IgD-negative memory B cell (primary cell): ENCODE measurements at regions not wholly inside any gene's neighbourhood (a gene's known extent, or its start where the extent isn't known, plus 50 kb on each side); places are given as distances from the start of the nearest gene placed in this dataset.
"Not testable (repeated sequence)": the region's sequence is repeated elsewhere in the genome, so short reads cannot be mapped to it uniquely, and the experiment has no call there.

Experiments
- H3K27ac Mint-ChIP-seq, 3 donors: one replicate each; pipeline ENCODE4 v1.8.0; 2020 to 2022; ENCODE audit warnings: mild to moderate bottlenecking in 3 of 3, mixed read lengths in 3 of 3, moderate library complexity in 1 of 3
- H3K27me3 Mint-ChIP-seq: one replicate; pipeline ENCODE4 v1.8.0; 2021; ENCODE audit warnings: mixed read lengths
- H3K36me3 Mint-ChIP-seq: one replicate; pipeline ENCODE4 v1.8.0; 2020; ENCODE audit warnings: mild to moderate bottlenecking, mixed read lengths
- H3K4me1 Mint-ChIP-seq, 3 donors: one replicate each; pipeline ENCODE4 v1.8.0; 2020 to 2022; ENCODE audit warnings: mixed read lengths in 3 of 3, mild to moderate bottlenecking in 1 of 3
- H3K4me3 Mint-ChIP-seq, 4 donors: one replicate each; pipeline ENCODE4 v1.8.0; 2020 to 2022; ENCODE audit warnings: mild to moderate bottlenecking in 4 of 4, mixed read lengths in 4 of 4, moderate library complexity in 3 of 4
- H3K9me3 Mint-ChIP-seq, 3 donors: one replicate each; pipeline ENCODE4 v1.8.0; 2020 to 2021; ENCODE audit warnings: mixed read lengths in 3 of 3, mild to moderate bottlenecking in 1 of 3

GRCh38 chr6:134772671-134773360, 177.1 kb downstream of the ALDH8A1 start:
- Mint-ChIP-seq H3K36me3 (no peaks in the 10 kb centered on the region), H3K9me3 (peaks cover 2 to 6% (median 3%) of the 10 kb centered on the region in 3 donors), H3K4me1 (no peaks in the 10 kb centered on the region), H3K27me3 (peaks cover 17% of the 10 kb centered on the region), H3K27ac (no peak overlapping the region), H3K4me3 (no peak overlapping the region)

- Mint-ChIP-seq H3K4me3 (no peak overlapping the region), H3K36me3 (no peaks in the 10 kb centered on the region), H3K4me1 (no peaks in the 10 kb centered on the region), H3K9me3 (peaks cover 0 to 4% (median 2%) of the 10 kb centered on the region in 3 donors), H3K27ac (no peak overlapping the region), H3K27me3 (peaks cover 6% of the 10 kb centered on the region)
Measured at GRCh38 chr6:134768931-134769330, 181.0 kb downstream of the ALDH8A1 start.

- Mint-ChIP-seq H3K4me3 (no peak overlapping the region), H3K4me1 (no peaks in the 10 kb centered on the region), H3K27ac (no peak overlapping the region), H3K36me3 (no peaks in the 10 kb centered on the region), H3K9me3 (peaks cover 0 to 6% (median 3%) of the 10 kb centered on the region in 3 donors), H3K27me3 (peaks cover 6% of the 10 kb centered on the region)
Measured at GRCh38 chr6:134766497-134766896, 183.4 kb downstream of the ALDH8A1 start.

- no peaks in the 10 kb centered on the region for H3K4me1 Mint-ChIP-seq
- H3K27me3 Mint-ChIP-seq: peaks cover 4% of the 10 kb centered on the region
- H3K4me3 Mint-ChIP-seq: no peak overlapping the region
- H3K9me3 Mint-ChIP-seq: peaks cover 0 to 6% (median 3%) of the 10 kb centered on the region in 3 donors
- H3K36me3 Mint-ChIP-seq: no peaks in the 10 kb centered on the region
- H3K27ac Mint-ChIP-seq: no peak overlapping the region
Measured at GRCh38 chr6:134764741-134765140, 185.2 kb downstream of the ALDH8A1 start.

DNA sequence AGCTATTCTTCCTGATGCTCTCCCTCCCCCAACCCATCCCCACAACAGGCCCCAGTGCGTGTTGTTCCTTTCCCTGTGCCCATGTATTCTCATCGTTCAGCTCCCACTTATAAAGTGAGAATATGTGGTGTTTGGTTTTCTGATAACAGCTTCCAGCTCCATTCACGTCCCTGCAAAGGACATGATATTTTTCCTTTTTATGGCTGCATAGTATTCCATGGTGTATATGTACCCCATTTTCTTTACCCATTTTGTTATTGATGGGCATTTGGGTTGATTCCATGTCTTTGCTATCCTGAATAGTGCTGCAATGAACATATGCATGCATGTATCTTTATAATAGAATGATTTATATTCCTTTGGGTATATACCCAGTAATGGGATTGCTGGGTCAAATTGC, 186.3 kb downstream of the ALDH8A1 start:
- not testable (repeated sequence) for H3K4me3 Mint-ChIP-seq, H3K9me3 Mint-ChIP-seq, H3K27me3 Mint-ChIP-seq, H3K36me3 Mint-ChIP-seq, H3K4me1 Mint-ChIP-seq, H3K27ac Mint-ChIP-seq

- H3K9me3 Mint-ChIP-seq: peaks cover 0 to 1% (median 0%) of the 10 kb centered on the region in 3 donors
- H3K4me3 Mint-ChIP-seq: no peak overlapping the region
- H3K27ac Mint-ChIP-seq: no peak overlapping the region
- H3K4me1 Mint-ChIP-seq: no peaks in the 10 kb centered on the region
- peaks cover 1% of the 10 kb centered on the region for H3K27me3 Mint-ChIP-seq
- H3K36me3 Mint-ChIP-seq: no peaks in the 10 kb centered on the region
Measured at GRCh38 chr6:134758621-134759020, 191.3 kb downstream of the ALDH8A1 start.

- Mint-ChIP-seq H3K4me3 (no peak overlapping the region), H3K9me3 (peaks cover 0 to 1% (median 0%) of the 10 kb centered on the region in 3 donors), H3K4me1 (no peaks in the 10 kb centered on the region), H3K27me3 (peaks cover 1% of the 10 kb centered on the region), H3K27ac (no peak overlapping the region), H3K36me3 (no peaks in the 10 kb centered on the region)
Measured at GRCh38 chr6:134757911-134758361, 192.0 kb downstream of the ALDH8A1 start.

DNA sequence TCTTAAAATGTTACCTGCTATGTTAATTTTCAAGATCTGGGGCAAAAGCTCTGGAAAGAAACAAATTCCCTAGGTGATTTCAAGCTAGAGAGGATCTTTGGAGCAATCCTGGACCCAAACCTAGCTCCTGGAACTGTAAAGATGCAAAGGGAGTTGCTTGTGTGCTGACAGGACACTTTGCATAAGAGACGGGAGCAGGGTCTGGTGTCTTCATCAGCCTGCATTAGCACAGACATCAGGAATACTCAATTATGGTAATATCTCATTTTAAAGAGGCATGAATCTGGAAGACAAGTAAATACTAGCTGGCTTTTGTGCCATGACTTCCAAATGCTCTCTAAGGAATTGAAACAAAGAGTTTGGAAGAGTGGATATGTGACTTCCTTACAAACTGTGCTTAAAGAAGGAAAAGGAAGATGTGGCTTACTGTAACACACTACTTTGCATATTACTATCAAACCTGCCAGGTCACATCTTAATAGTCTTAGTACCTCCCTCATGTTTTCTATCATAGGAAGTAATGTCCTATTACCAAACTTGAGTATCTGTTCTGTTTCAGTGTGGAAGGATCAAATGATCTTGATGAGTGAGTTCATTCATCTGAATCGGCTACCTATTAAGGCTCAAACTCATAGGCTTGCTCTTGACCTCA, 193.4 kb downstream of the ALDH8A1 start:
- Mint-ChIP-seq H3K4me1 (no peaks in the 10 kb centered on the region), H3K9me3 (peaks cover 0 to 1% (median 0%) of the 10 kb centered on the region in 3 donors), H3K27me3 (peaks cover 3% of the 10 kb centered on the region), H3K4me3 (no peak overlapping the region), H3K36me3 (no peaks in the 10 kb centered on the region), H3K27ac (no peak overlapping the region)

- Mint-ChIP-seq H3K4me1 (no peaks in the 10 kb centered on the region), H3K27ac (no peak overlapping the region), H3K36me3 (no peaks in the 10 kb centered on the region), H3K9me3 (peaks cover 0 to 1% (median 0%) of the 10 kb centered on the region in 3 donors), H3K4me3 (no peak overlapping the region), H3K27me3 (peaks cover 4% of the 10 kb centered on the region)
Measured at GRCh38 chr6:134754013-134754690, 195.7 kb downstream of the ALDH8A1 start.

GRCh38 chr6:134753001-134753400, 196.9 kb downstream of the ALDH8A1 start:
- Mint-ChIP-seq H3K27me3 (peaks cover 4% of the 10 kb centered on the region), H3K4me1 (no peaks in the 10 kb centered on the region), H3K4me3 (no peak overlapping the region), H3K9me3 (peaks cover 0 to 1% (median 0%) of the 10 kb centered on the region in 3 donors), H3K27ac (no peak overlapping the region), H3K36me3 (no peaks in the 10 kb centered on the region)

DNA sequence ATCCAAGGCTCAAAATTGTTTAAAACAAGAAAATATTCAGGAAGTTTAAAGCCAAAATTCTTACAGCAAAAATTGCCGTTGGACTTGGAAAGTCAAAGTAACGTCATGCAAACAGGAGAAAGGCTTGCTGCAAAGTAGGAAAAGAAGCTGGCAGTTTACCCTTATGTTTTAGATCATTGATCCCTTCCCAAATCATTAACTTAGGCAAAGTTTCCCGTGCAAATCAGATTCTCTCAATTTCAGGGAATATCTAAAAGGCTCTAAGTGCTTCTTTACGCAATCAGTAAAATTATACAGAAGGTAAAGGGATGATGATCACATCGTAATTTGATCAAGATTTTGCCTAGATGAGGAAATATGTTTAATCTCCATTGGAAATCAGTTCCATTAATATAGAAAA, 197.5 kb downstream of the ALDH8A1 start:
- H3K27me3 Mint-ChIP-seq: peaks cover 5% of the 10 kb centered on the region
- H3K9me3 Mint-ChIP-seq: peaks cover 0 to under 1% (median 0%) of the 10 kb centered on the region in 3 donors
- no peaks in the 10 kb centered on the region for H3K36me3 Mint-ChIP-seq
- H3K27ac Mint-ChIP-seq: no peak overlapping the region
- no peak overlapping the region for H3K4me3 Mint-ChIP-seq
- no peaks in the 10 kb centered on the region for H3K4me1 Mint-ChIP-seq

GRCh38 chr6:134750669-134751068, 199.2 kb downstream of the ALDH8A1 start:
- H3K4me1 Mint-ChIP-seq: no peaks in the 10 kb centered on the region
- peaks cover 10% of the 10 kb centered on the region for H3K27me3 Mint-ChIP-seq
- peaks cover 0 to 4% (median 1%) of the 10 kb centered on the region in 3 donors for H3K9me3 Mint-ChIP-seq
- H3K27ac Mint-ChIP-seq: no peak overlapping the region
- no peaks in the 10 kb centered on the region for H3K36me3 Mint-ChIP-seq
- no peak overlapping the region for H3K4me3 Mint-ChIP-seq

DNA sequence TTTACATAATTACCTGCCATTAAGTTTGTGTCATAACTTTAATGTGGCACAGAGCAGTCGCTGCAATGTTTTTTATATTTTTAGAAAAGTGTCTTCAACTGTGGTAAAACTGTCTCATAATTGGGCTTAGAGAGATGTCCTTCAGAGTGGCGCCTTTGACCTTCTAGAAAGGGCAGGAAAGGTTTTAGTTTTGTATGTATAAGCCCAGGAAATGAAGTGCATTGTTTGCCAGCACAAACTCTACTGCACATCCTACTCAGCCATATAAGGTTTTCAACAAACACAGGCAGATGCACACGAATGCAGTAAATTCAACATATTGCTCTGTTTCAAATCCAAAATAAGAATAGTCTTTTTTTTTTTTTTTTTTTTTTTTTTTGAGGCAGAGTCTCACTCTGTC, 201.4 kb downstream of the ALDH8A1 start:
- H3K36me3 Mint-ChIP-seq: no peaks in the 10 kb centered on the region
- peaks cover 0 to 4% (median 1%) of the 10 kb centered on the region in 3 donors for H3K9me3 Mint-ChIP-seq
- H3K27ac Mint-ChIP-seq: no peak overlapping the region
- H3K4me3 Mint-ChIP-seq: no peak overlapping the region
- no peaks in the 10 kb centered on the region for H3K4me1 Mint-ChIP-seq
- H3K27me3 Mint-ChIP-seq: peaks cover 13% of the 10 kb centered on the region

GRCh38 chr6:134747197-134747596, 202.7 kb downstream of the ALDH8A1 start:
- H3K4me3 Mint-ChIP-seq, H3K4me1 Mint-ChIP-seq: not testable (repeated sequence)
- peaks cover 13% of the 10 kb centered on the region for H3K27me3 Mint-ChIP-seq

DNA sequence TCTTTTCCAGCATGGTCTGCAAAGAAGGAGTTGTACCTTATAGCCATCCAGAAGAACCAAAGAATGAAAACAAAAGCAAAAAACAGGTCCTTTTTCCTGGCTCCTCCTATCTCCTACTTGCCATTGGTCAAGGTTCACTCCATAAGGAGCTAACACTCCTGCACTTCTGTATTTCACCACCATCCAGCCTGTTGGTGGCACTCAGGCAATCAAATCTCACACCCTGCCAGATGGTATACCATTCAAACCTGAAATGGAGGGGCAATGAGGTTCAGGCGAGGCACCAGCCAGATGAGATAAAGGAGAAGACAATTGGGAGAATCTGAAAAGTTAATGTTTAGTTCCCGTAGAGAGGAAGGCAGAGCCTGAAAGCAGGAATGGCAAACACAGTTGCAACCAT, 203.8 kb downstream of the ALDH8A1 start:
- Mint-ChIP-seq H3K36me3 (no peaks in the 10 kb centered on the region), H3K9me3 (peaks cover 0 to 4% (median 1%) of the 10 kb centered on the region in 3 donors), H3K4me1 (no peaks in the 10 kb centered on the region), H3K27me3 (peaks cover 11% of the 10 kb centered on the region), H3K27ac (no peak overlapping the region), H3K4me3 (no peak overlapping the region)

More at GRCh38 chr6:134747197-134747596, 202.7 kb downstream of the ALDH8A1 start:
- H3K27ac Mint-ChIP-seq, H3K9me3 Mint-ChIP-seq, H3K36me3 Mint-ChIP-seq: not testable (repeated sequence)
